H9 (cell line): ENCODE measurements at regions not wholly inside any gene's neighbourhood (a gene's known extent, or its start where the extent isn't known, plus 50 kb on each side); places are given as distances from the start of the nearest gene placed in this dataset.

Experiments used
- DNase-seq: peaks from one replicate; pipeline ENCODE4 v3.0.0-alpha.2; 2017
- H2AFZ ChIP-seq: one replicate; pipeline ENCODE4 v1.6.1; 2013; ENCODE audit warnings: mild to moderate bottlenecking, low read length, control low read depth, moderate library complexity
- H2AK5ac ChIP-seq: 2 replicates; pipeline ENCODE4 v1.6.1; 2013; ENCODE audit warnings: low read length, control low read depth, mixed read lengths; ENCODE audit not compliant: insufficient read length
- H2BK120ac ChIP-seq: one replicate; pipeline ENCODE4 v1.6.1; 2013; ENCODE audit warnings: low read depth, mild to moderate bottlenecking, low read length, control low read depth, inconsistent platforms; ENCODE audit not compliant: poor library complexity, severe bottlenecking
- H2BK12ac ChIP-seq: 2 replicates; pipeline ENCODE4 v1.6.1; 2013; ENCODE audit warnings: low read length, control low read depth, mixed read lengths, low read depth; ENCODE audit not compliant: insufficient read length
- H2BK15ac ChIP-seq: 2 replicates; pipeline ENCODE4 v1.6.1; 2013; ENCODE audit warnings: low read depth, low read length, control low read depth
- H2BK20ac ChIP-seq: one replicate; pipeline ENCODE4 v1.6.1; 2013; ENCODE audit warnings: low read depth, mild to moderate bottlenecking, low read length, control low read depth, inconsistent platforms; ENCODE audit not compliant: poor library complexity, severe bottlenecking
- H2BK5ac ChIP-seq: 2 replicates; pipeline ENCODE4 v1.6.1; 2013; ENCODE audit warnings: low read length, control low read depth, mixed read lengths; ENCODE audit not compliant: insufficient read length
- H3K14ac ChIP-seq: 2 replicates; pipeline ENCODE4 v1.6.1; 2013; ENCODE audit warnings: low read length, control low read depth; ENCODE audit not compliant: insufficient read depth
- H3K18ac ChIP-seq: 2 replicates; pipeline ENCODE4 v1.6.1; 2013; ENCODE audit warnings: low read depth, mild to moderate bottlenecking, mixed read lengths, low read length, control low read depth; ENCODE audit not compliant: insufficient read length
- H3K23ac ChIP-seq: 2 replicates; pipeline ENCODE4 v1.6.1; 2013; ENCODE audit warnings: low read length, control low read depth, mixed read lengths, low read depth; ENCODE audit not compliant: insufficient read length
- H3K23me2 ChIP-seq: 2 replicates; pipeline ENCODE4 v1.6.1; 2013; ENCODE audit warnings: low read depth, mild to moderate bottlenecking, mixed read lengths, low read length, control low read depth; ENCODE audit not compliant: insufficient read length, poor library complexity, severe bottlenecking
- H3K27ac ChIP-seq: 2 replicates; pipeline ENCODE4 v1.5.1; 2013; ENCODE audit warnings: low read length, control low read depth, mixed read lengths, low read depth; ENCODE audit not compliant: insufficient read length
- H3K27me3 ChIP-seq: 2 replicates; pipeline ENCODE4 v1.6.1; 2013; ENCODE audit warnings: low read length, control low read depth, inconsistent platforms; ENCODE audit not compliant: insufficient read depth
- H3K4ac ChIP-seq: 2 replicates; pipeline ENCODE4 v1.6.1; 2013; ENCODE audit warnings: low read depth, mild to moderate bottlenecking, control low read depth, inconsistent platforms, low read length, moderate library complexity
- H3K4me1 ChIP-seq: 2 replicates; pipeline ENCODE4 v1.6.1; 2013; ENCODE audit warnings: low read length, control low read depth, inconsistent platforms; ENCODE audit not compliant: insufficient read depth
- H3K4me2 ChIP-seq: 2 replicates; pipeline ENCODE4 v1.6.1; 2013; ENCODE audit warnings: low read length, control low read depth, mixed read lengths; ENCODE audit not compliant: insufficient read length, insufficient read depth
- H3K56ac ChIP-seq: 2 replicates; pipeline ENCODE4 v1.6.1; 2013; ENCODE audit warnings: low read depth, mild to moderate bottlenecking, mixed read lengths, low read length, control low read depth; ENCODE audit not compliant: insufficient read length
- H3K79me1 ChIP-seq: 2 replicates; pipeline ENCODE4 v1.6.1; 2013; ENCODE audit warnings: low read depth, mild to moderate bottlenecking, moderate library complexity, low read length, control low read depth, inconsistent platforms; ENCODE audit not compliant: insufficient read depth, poor library complexity, severe bottlenecking
- H3K79me2 ChIP-seq: 2 replicates; pipeline ENCODE4 v1.6.1; 2013; ENCODE audit warnings: low read length, control low read depth, inconsistent platforms; ENCODE audit not compliant: insufficient read depth
- H3K9ac ChIP-seq: 2 replicates; pipeline ENCODE4 v1.6.1; 2013; ENCODE audit warnings: low read length, control low read depth, mixed read lengths; ENCODE audit not compliant: insufficient read length; ENCODE audit errors: extremely low read depth
- H3K9me3 ChIP-seq: one replicate; pipeline ENCODE4 v1.6.1; 2013; ENCODE audit warnings: low read depth, low read length, inconsistent platforms; ENCODE audit not compliant: control insufficient read depth
- H3T11ph ChIP-seq: one replicate; pipeline ENCODE4 v1.6.1; 2013; ENCODE audit warnings: mild to moderate bottlenecking, low read length, control low read depth, inconsistent platforms
- H4K20me1 ChIP-seq: one replicate; pipeline ENCODE4 v1.6.1; 2013; ENCODE audit not compliant: control insufficient read depth, insufficient read length, insufficient read depth
- H4K5ac ChIP-seq: 2 replicates; pipeline ENCODE4 v1.6.1; 2013; ENCODE audit warnings: low read depth, mild to moderate bottlenecking, mixed read lengths, low read length, control low read depth; ENCODE audit not compliant: insufficient read length
- H4K8ac ChIP-seq: replicated peaks from 2 replicates; pipeline ENCODE4 v1.6.1; 2013; ENCODE audit warnings: low read length, control low read depth, mixed read lengths, low read depth; ENCODE audit not compliant: insufficient read length
- H4K91ac ChIP-seq: 2 replicates; pipeline ENCODE4 v1.6.1; 2013; ENCODE audit warnings: low read depth, mild to moderate bottlenecking, moderate library complexity, mixed read lengths, low read length, control low read depth; ENCODE audit not compliant: insufficient read length
- H3K27ac Mint-ChIP-seq, 3 experiments: 2 replicates in 2 of 3; 3 replicates in 1 of 3; pipeline ENCODE4 v1.8.0; 2020 to 2021; ENCODE audit warnings: mixed read lengths in 3 of 3, mild to moderate bottlenecking in 1 of 3, moderate library complexity in 1 of 3
- H3K27me3 Mint-ChIP-seq: 2 replicates; pipeline ENCODE4 v1.8.0; 2021; ENCODE audit warnings: low read depth, mild to moderate bottlenecking, moderate library complexity, mixed read lengths
- H3K36me3 Mint-ChIP-seq, 3 experiments: 2 replicates in 2 of 3; 3 replicates in 1 of 3; pipeline ENCODE4 v1.8.0; 2020 to 2021; ENCODE audit warnings: low read depth in 3 of 3, mixed read lengths in 3 of 3; ENCODE audit not compliant: insufficient read depth in 1 of 3
- H3K4me1 Mint-ChIP-seq, 2 experiments: 2 replicates each; pipeline ENCODE4 v1.8.0; 2020; ENCODE audit warnings: mixed read lengths in 2 of 2
- H3K4me3 Mint-ChIP-seq, 2 experiments: 2 replicates in 1 of 2; 3 replicates in 1 of 2; pipeline ENCODE4 v1.8.0; 2020 to 2021; ENCODE audit warnings: mild to moderate bottlenecking in 2 of 2, mixed read lengths in 2 of 2, moderate library complexity in 1 of 2
- H3K9me3 Mint-ChIP-seq, 2 experiments: 2 replicates in 1 of 2; 3 replicates in 1 of 2; pipeline ENCODE4 v1.8.0; 2020; ENCODE audit warnings: mild to moderate bottlenecking in 2 of 2, mixed read lengths in 2 of 2, moderate library complexity in 1 of 2
- CTCF ChIP-seq: fragments of 200-600 bp; sonication (generic); conservative IDR thresholded peaks from 3 replicates; pipeline ENCODE4 v1.8.0; 2021; ENCODE audit warnings: antibody characterized with exemption, mild to moderate bottlenecking
- WGBS: extraction: QIAGEN DNeasy Blood & Tissue Kit; methylation state at CpG from one replicate; pipeline ENCODE4 v1.1.7; 2013; ENCODE audit warnings: missing lambda C conversion rate, low lambda C conversion rate, mixed read lengths; ENCODE audit not compliant: insufficient read length; ENCODE audit errors: extremely low coverage; 5-methylcytosine and 5-hydroxymethylcytosine counted together

GRCh38 chr14:27002179-27002578 is 404.3 kb upstream of the NOVA1 start:
- no peaks in the 10 kb centered on the region; a peak in 1 of 7 replicates for H3K36me3 Mint-ChIP-seq
- H4K5ac ChIP-seq: no peak overlapping the region

More at GRCh38 chr14:27002179-27002578, 404.3 kb upstream of the NOVA1 start:
- Histone ChIP-seq H3K23ac (no peak overlapping the region), H3K27ac (no peak overlapping the region), H3K56ac (no peak overlapping the region), H3K4me2 (no peak overlapping the region), H2BK12ac (no peak overlapping the region), H2AK5ac (no peak overlapping the region), H3K9ac (no peak overlapping the region), H3T11ph (no peak overlapping the region), H4K20me1 (no peaks in the 10 kb centered on the region), H2BK15ac (no peak overlapping the region), H3K23me2 (no peaks in the 10 kb centered on the region), H3K18ac (no peak overlapping the region), H2AFZ (no peak overlapping the region), H2BK120ac (no peak overlapping the region), H3K27me3 (no peaks in the 10 kb centered on the region), H3K79me2 (no peaks in the 10 kb centered on the region), H3K4ac (no peak overlapping the region), H3K79me1 (no peaks in the 10 kb centered on the region), H2BK5ac (no peak overlapping the region), H3K4me1 (no peaks in the 10 kb centered on the region), H3K9me3 (no peaks in the 10 kb centered on the region), H3K14ac (no peak overlapping the region), H4K8ac (no peak overlapping the region), H2BK20ac (no peak overlapping the region), H4K91ac (no peak overlapping the region)
- Mint-ChIP-seq H3K27me3 (no peaks in the 10 kb centered on the region), H3K9me3 (no peaks in the 10 kb centered on the region), H3K4me1 (no peaks in the 10 kb centered on the region; a peak in 1 of 4 replicates), H3K27ac (no peak overlapping the region), H3K4me3 (no peak overlapping the region)
- no peak for DNase-seq
- no CpG with 5 or more reads among the region's 2 CpGs for WGBS
- TF ChIP-seq CTCF: no peak
